GM12878 (cell line): ENCODE measurements at regions not wholly inside any gene's neighbourhood (a gene's known extent, or its start where the extent isn't known, plus 50 kb on each side); places are given as distances from the start of the nearest gene placed in this dataset.

Experiments used
- BCLAF1 ChIP-seq: fragments of 450-650 bp; IDR thresholded peaks from 2 replicates; pipeline ENCODE4 v1.6.1; 2017; ENCODE audit warnings: antibody characterized with exemption, mild to moderate bottlenecking, moderate library complexity
- HSF1 ChIP-seq: fragments of 150-350 bp; IDR thresholded peaks from 2 replicates; pipeline ENCODE4 v1.6.1; 2014; ENCODE audit warnings: mild to moderate bottlenecking, low read depth, low read length
- JUNB ChIP-seq: IDR thresholded peaks from 2 replicates; pipeline ENCODE4 v1.6.1; 2016; ENCODE audit warnings: antibody characterized with exemption, mild to moderate bottlenecking
- PAX5 ChIP-seq: IDR thresholded peaks from 2 replicates; pipeline ENCODE4 v1.6.1; 2011; ENCODE audit warnings: low read depth, low read length, borderline replicate concordance
- POLR2AphosphoS2 ChIP-seq: IDR thresholded peaks from 2 replicates; pipeline ENCODE4 v1.6.1; 2011; ENCODE audit warnings: low read depth, mild to moderate bottlenecking, low read length, improper control_type of control experiment, moderate library complexity
- RBBP5 ChIP-seq: fragments of 200-600 bp; sonication (generic); conservative IDR thresholded peaks from 2 replicates; pipeline ENCODE4 v1.6.1; 2016
- RUNX3 ChIP-seq: IDR thresholded peaks from 2 replicates; pipeline ENCODE4 v1.6.1; 2012; ENCODE audit warnings: low read length, inconsistent platforms
- ZNF687 ChIP-seq: fragments of 450-650 bp; IDR thresholded peaks from 2 replicates; pipeline ENCODE4 v1.6.1; 2017; ENCODE audit warnings: mild to moderate bottlenecking, moderate library complexity

GRCh38 chr6:105991561-105992314, 94.4 kb upstream of the PRDM1 start (continued):
- TF ChIP-seq ZNF687 (no peak), POLR2AphosphoS2 (no peak), BCLAF1 (no peak), HSF1 (no peak), RBBP5 (no peak), PAX5 (no peak), JUNB (no peak), RUNX3 (no peak)
